ENCODE measurements at regions not wholly inside any gene's neighbourhood (a gene's known extent, or its start where the extent isn't known, plus 50 kb on each side); places are given as distances from the start of the nearest gene placed in this dataset.

DNA sequence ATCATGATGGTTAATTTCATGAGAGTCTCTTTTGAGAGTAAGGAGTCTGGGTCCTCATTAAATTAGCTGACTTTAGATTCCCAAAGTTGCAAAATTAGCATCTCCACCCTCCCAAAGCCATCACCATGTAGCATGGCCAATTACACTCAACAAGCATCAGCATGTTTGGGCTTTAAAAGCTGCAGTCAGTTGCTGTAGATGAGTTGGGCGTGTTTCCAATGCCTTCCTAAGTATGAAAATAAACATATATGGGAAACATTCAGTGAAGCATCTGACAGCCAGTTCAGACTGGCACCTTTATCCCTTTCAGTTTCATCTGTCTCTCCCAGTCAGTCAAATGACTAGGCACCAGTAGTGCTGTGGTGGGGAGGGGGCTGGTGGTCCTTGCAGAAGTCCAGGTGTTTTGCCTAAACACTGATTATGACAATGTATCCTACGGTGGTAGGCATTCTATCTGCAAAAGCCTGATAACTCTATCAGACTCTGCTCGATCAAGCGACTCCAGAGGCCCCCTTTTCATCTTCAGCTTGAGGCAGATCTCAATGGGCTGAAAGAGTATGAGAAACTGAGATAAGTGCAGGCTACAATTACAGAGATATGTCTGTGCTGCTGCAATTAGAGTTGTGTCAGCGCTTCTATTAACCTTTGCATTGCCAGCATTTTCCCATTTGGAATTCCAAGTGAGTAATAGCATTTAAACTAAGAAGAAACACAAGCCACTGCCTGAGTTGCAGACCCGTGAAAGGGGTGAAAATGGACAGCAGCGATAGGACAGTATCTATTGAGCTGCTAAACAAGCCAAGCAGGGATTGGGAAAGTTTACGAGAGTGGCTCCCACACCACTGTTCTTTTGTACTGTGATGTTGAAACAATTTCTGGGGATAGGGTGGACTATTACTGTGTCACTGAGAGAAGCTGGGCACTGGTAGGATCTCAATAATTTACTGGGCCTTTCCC lies 67.3 kb upstream of the SPOPL start:
- Histone ChIP-seq H3K27me3 (ENCODE audit: insufficient read depth, low read length) (no peaks in the 10 kb centered on the region), H4K8ac (replicated peaks; ENCODE audit: insufficient read length, low read depth, low read length) (no peak overlapping the region), H2BK5ac (ENCODE audit: insufficient read length, low read length) (no peak overlapping the region), H3K4ac (ENCODE audit: low read depth, low read length) (no peak overlapping the region), H3K14ac (ENCODE audit: insufficient read depth, low read length) (no peak overlapping the region), H2AFZ (ENCODE audit: low read length) (no peak overlapping the region), H4K91ac (ENCODE audit: insufficient read length, low read depth, low read length) (no peak overlapping the region), H3T11ph (ENCODE audit: low read length) (no peak overlapping the region), H3K9ac (ENCODE audit: extremely low read depth, insufficient read length, low read length) (no peak overlapping the region), H3K23me2 (ENCODE audit: insufficient read length, low read depth, low read length, poor library complexity, severe bottlenecking) (no peaks in the 10 kb centered on the region), H3K4me1 (ENCODE audit: insufficient read depth, low read length) (no peaks in the 10 kb centered on the region), H2AK5ac (ENCODE audit: insufficient read length, low read length) (no peak overlapping the region), H2BK20ac (ENCODE audit: low read depth, low read length, poor library complexity, severe bottlenecking) (no peak overlapping the region), H3K23ac (ENCODE audit: insufficient read length, low read depth, low read length) (no peak overlapping the region), H2BK15ac (ENCODE audit: low read depth, low read length) (no peak overlapping the region), H4K20me1 (ENCODE audit: control insufficient read depth, insufficient read depth, insufficient read length) (no peaks in the 10 kb centered on the region), H3K18ac (ENCODE audit: insufficient read length, low read depth, low read length) (no peak overlapping the region), H2BK120ac (ENCODE audit: low read depth, low read length, poor library complexity, severe bottlenecking) (no peak overlapping the region), H4K5ac (ENCODE audit: insufficient read length, low read depth, low read length) (no peak overlapping the region), H3K79me1 (ENCODE audit: insufficient read depth, low read depth, low read length, poor library complexity, severe bottlenecking) (no peaks in the 10 kb centered on the region), H3K4me2 (ENCODE audit: insufficient read depth, insufficient read length, low read length) (no peak overlapping the region), H3K79me2 (ENCODE audit: insufficient read depth, low read length) (no peaks in the 10 kb centered on the region), H2BK12ac (ENCODE audit: insufficient read length, low read depth, low read length) (no peak overlapping the region), H3K27ac (ENCODE audit: insufficient read length, low read depth, low read length) (no peak overlapping the region), H3K56ac (ENCODE audit: insufficient read length, low read depth, low read length) (no peak overlapping the region), H3K9me3 (ENCODE audit: control insufficient read depth, low read depth, low read length) (no peaks in the 10 kb centered on the region)
- H3K27ac Mint-ChIP-seq, result no peak overlapping the region
- no peak for DNase-seq
- no peaks in the 10 kb centered on the region for H3K27me3 Mint-ChIP-seq (ENCODE audit: low read depth)
- no peaks in the 10 kb centered on the region for H3K9me3 Mint-ChIP-seq
- TF ChIP-seq, protein P1, sequence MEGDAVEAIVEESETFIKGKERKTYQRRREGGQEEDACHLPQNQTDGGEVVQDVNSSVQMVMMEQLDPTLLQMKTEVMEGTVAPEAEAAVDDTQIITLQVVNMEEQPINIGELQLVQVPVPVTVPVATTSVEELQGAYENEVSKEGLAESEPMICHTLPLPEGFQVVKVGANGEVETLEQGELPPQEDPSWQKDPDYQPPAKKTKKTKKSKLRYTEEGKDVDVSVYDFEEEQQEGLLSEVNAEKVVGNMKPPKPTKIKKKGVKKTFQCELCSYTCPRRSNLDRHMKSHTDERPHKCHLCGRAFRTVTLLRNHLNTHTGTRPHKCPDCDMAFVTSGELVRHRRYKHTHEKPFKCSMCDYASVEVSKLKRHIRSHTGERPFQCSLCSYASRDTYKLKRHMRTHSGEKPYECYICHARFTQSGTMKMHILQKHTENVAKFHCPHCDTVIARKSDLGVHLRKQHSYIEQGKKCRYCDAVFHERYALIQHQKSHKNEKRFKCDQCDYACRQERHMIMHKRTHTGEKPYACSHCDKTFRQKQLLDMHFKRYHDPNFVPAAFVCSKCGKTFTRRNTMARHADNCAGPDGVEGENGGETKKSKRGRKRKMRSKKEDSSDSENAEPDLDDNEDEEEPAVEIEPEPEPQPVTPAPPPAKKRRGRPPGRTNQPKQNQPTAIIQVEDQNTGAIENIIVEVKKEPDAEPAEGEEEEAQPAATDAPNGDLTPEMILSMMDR (conservative IDR thresholded peaks at IDR 0.05), result no peak
- H3K36me3 Mint-ChIP-seq (ENCODE audit: insufficient read depth in 1 of 3, low read depth in 3 of 3), result no peaks in the 10 kb centered on the region
- H3K4me1 Mint-ChIP-seq, result no peaks in the 10 kb centered on the region
- H3K4me3 Mint-ChIP-seq, result no peak overlapping the region
- WGBS (ENCODE audit: extremely low coverage, insufficient read length, low lambda C conversion rate), result no CpG with 5 or more reads among the region's 8 CpGs

Data from H9 (cell line).